ENCODE measurements at regions not wholly inside any gene's neighbourhood (a gene's known extent, or its start where the extent isn't known, plus 50 kb on each side); places are given as distances from the start of the nearest gene placed in this dataset.
"Not testable (repeated sequence)": the region's sequence is repeated elsewhere in the genome, so short reads cannot be mapped to it uniquely, and the experiment has no call there.

DNA sequence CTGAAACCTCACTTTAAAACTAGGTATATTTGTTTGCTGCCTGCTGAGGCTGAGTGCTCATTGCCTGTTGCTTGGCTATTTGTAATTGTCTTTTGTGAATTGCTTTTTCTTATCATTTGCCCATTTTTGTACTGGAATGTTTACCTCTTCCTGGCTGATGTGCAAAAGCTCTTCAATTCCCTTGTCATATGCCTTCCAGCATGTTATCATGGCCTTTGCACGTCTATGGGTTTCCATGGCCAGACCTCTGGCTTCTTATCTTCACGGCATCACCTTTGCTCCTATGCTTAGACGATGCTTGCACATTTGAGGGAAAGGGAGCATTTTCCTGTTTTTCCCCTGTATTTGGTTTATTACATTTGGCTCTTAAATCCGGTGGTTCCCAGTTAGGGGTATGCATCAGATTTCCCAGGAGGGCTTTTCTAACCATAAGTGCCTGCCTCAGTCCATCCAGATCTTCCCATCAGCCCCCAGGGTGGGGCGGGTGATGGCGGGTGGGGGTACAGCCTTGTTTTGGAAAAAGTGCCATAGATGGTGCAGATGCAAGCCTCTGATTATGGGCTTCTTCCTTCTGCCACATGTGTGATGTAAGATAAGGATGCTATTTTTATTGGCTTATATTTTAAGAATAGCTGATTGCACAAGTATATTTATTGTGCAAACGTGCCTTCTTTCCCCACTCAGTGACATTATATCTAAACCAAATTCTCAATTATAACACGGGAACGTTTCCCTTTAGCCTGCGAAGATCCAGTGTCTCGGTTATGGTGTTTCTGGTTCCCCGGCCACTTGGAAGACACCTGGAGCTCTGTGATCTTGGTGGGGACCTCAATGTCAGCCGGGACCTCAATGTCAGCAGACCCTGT, 70.6 kb upstream of the SEPTIN5 start:
- no peak for FAIRE-seq

DNA sequence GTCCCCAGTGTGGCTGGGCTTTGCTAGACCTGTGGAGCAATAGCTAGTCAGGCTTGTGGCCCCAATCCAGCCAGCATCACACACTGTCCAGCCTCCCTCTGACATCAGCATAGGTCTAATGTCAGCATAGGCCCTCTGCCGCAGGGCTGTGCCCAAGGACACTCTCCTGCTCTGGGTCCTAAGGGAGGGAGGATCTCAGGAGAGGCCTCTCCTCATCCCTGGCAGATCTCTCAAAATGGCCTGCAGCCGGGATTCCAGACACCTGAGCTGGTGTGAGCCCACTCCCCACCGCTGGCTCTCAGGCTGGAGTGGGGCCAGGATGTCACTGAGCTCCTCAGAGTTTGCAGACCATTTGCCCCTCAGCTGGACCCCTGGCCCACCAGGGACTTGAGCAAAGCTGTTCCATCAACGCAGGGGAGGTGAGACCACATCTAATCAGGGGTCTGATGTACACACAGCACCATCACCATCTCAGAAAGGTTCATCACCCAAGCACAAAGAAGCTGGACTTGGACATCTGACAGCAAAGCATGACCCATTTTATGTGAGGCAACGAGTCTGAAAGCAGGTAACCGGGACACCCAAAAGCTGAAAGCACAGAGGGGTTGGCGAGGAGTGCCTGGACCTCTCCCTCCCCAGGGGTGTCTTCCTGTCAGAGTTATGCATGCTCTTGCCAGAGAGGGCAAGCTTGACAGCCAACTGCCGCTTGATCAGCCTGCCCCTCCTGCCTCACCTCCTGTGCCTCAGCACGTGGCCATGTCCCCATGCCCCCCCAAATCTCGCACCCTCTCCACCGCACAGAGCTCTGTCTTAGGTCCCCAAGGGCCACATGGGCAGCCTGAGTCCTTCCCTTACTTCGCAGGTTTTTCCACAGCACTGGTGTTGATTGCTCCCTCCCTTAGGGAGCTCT, 69.7 kb upstream of the SEPTIN5 start:
- FAIRE-seq, result no peak

DNA sequence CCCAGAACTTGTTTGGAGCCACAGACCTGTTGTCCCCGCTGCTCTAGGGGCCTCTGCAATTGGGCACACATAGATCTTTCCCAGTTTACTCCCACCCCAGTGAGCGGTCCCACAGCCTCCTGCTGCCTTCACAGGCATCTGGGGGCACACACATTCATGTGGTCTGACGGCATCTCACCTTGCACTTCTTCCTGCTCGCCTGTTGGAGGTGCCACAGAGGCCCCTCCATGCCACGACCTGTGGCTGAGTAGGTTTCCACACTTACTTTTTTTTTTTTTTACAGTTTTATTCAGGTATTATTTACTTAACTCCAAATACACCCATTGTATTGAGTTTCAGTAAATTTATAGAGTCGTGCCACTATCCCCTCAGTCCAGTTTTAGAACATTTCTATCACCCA, 68.9 kb upstream of the SEPTIN5 start:
- no peak for FAIRE-seq

DNA sequence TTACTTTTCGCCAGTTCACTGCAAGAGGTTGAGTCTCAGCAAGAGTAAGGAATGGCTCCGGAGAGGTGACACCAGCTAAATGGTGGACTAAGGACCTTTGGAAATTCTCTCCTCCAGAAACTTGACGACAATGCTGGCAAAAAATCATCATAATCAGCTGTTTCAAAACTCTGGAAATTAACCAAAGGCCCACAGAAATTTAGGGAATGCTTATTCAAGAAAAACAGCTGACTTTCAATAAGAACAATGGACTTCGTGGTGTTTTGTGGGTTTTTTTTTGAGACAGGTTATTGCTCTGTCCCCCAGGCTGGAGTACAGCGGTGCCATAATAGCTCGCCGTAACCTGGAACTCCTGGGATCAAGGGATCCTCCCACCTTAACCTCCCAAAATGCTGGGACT, 68.4 kb upstream of the SEPTIN5 start:
- no peak for FAIRE-seq

DNA sequence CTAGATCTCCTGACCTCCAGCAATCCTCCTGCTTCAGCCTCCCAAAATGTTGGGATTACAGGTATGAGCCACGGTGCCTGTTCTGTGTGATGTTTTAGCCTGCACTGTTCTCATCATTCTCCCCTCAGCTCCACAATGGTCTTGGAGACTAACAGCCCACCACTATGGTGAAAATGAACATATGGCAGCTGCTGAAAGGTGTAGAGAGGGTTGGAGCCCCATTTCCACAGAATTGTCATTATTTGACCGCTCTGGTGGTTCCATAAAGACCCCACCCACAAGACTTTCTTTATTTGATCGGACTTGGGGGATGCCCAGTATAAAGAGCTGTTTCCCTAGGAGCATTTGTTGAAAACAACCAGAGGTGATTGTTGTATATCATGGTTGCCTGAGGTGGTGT, 67.9 kb upstream of the SEPTIN5 start:
- no peak for FAIRE-seq

DNA sequence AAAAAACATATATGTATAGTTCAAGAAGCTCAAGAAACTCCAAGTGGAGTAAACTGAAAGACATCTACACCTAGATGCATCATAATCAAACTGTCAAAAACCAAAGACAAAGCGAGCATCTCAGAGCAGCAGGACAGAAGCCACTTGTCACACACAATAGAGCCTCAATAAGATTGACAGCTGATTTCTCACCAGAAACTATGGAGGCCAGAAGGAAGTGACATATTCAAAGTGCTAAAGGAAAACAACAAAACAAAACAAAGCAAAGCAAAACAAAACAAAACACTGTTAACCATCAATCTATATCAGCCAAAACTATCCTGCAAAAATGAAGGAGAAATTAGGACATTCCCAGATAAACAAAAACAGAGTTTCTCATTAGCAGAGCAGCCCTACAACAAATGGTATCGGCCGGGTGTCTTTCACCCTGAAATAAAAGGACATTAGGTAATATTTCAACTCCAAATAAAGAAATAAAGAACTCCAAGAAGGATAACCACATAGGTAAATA, 65.8 kb upstream of the SEPTIN5 start:
- FAIRE-seq, result no peak

DNA sequence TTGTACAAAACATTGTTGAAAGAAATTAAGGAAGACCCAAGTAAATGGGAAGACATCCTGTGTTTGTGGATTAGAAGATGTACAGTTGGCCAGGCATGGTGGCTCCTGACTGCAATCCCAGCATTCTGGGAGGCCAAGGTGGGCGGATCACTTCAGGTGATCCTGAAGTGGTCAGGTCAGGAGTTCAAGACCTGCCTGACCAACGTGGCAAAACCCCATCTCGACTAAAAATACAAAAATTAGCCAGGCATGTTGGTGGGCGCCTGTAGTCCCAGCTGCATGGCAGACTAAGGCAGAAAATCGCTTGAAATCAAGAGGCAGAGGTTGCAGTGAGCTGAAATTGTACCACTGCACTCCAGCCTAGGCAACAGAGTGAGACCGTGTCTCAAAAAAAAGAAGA, 62.0 kb upstream of the SEPTIN5 start:
- no peak for FAIRE-seq

DNA sequence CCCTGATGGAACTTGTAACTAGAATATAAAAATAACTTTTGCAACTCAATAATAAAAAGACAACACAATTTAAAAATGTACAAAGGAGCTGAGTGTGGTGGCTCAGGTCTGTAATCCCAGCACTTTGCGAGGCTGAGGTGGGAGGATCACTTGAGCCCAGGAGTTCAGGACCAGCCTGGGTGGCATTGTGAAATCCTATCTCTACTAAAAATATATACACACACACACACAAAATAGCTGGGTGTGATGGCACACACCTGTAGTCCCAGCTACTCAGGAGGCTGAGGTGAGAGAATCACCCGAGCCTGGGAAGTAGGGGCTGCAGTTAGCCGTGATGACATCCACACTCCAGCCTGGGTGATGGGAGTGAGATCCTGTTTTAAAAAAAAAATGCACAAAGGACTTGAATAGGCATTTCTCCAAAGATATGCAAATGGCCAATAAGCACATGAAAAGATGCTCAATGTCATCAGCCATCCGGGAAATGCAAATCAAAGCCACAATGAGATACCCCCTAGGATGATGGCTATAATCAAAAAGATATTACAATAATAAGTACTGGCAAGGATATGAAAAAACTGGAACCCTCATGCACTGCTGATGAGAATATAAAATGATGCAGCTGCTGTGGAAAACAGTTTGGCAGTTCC, 59.8 kb upstream of the SEPTIN5 start:
- no peak for FAIRE-seq

DNA sequence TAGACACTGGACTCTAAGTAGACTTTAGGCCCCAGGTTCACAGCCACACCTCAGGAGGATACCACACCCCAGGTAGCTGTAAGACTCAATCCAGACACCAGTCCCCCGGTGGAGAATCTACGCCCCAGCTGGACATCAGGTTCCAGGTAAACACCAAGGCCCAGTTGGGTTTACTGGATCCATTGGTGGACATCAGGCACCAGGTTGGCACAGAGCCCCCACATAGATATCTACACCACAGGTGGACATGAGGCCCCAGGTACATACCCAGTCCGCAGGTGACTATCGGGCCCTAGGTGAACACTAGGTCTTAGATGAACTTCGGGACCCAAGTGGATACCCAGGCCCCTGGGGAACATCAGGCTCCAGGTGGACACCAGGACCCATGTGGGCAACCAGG, 58.9 kb upstream of the SEPTIN5 start:
- no peak for FAIRE-seq

DNA sequence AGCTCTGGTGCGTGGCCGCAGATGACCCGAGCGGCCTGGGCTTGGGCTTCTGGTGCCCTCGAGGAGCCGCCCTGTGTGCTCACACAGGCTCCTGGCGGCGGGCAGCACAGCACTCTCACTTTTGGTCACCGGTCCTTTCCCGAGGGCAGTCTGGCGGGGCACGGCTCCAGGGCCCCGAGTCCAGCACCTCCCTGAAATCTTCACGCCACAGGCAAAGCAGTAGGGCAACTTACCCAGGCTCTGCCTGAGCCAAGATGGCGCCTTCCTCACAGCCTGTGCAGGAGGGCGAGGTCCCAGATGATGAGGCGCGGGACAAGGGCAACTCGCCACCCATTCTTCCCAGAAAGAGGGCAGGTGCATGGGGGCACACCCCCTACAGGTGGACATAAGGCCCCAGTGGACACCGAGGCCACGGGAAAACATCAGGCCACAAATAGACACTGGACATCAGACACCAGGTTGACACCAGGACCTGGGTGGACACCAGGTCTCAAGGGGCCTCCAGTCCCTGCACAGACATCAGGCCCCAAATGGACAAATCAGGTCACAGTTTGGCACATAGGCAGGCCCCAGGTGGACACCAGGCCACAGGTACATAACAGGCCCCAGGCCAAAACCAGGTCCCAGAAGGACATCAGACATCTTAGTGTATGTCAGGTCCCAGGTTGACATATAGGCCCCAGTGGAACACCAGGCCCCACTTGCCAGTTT, 57.6 kb upstream of the SEPTIN5 start:
- no peak for FAIRE-seq

DNA sequence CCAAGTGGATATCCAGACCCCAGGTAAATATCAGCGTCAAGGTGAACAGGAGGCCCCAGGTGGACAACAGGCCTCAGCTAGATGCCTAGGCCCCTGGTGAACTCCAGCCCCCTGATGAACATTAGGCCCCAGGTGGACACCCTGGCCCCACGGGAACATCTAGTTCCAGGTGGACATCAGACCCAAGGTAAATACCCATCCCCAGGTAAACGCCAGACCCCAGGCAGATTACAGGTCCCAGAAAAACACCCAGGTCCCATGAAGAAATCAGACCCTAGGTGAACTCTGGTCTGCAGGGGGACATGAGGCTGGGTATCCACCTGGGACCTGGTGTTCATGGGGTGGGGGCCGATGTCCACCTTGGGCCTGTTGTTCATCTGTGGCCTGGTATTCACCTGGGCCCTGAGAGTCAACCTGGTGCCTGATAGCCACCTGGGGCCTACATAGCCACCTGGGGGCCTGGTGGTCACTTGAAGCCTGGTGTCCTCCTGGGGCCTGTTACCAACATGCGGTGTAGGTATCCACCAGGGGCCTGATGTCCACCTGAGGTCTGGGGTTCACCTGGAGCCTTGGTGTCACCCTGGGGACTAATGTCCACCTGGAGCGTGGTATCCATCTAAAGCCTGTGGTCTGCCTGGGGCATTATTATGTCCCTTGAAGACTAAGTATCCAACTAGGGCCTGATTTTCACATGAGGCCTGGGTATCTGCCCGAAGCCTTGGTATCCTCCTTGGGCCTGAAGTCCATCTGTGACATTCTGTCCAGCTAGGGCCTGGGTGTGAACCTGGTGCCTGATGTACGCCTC, 56.8 kb upstream of the SEPTIN5 start:
- FAIRE-seq, result no peak

DNA sequence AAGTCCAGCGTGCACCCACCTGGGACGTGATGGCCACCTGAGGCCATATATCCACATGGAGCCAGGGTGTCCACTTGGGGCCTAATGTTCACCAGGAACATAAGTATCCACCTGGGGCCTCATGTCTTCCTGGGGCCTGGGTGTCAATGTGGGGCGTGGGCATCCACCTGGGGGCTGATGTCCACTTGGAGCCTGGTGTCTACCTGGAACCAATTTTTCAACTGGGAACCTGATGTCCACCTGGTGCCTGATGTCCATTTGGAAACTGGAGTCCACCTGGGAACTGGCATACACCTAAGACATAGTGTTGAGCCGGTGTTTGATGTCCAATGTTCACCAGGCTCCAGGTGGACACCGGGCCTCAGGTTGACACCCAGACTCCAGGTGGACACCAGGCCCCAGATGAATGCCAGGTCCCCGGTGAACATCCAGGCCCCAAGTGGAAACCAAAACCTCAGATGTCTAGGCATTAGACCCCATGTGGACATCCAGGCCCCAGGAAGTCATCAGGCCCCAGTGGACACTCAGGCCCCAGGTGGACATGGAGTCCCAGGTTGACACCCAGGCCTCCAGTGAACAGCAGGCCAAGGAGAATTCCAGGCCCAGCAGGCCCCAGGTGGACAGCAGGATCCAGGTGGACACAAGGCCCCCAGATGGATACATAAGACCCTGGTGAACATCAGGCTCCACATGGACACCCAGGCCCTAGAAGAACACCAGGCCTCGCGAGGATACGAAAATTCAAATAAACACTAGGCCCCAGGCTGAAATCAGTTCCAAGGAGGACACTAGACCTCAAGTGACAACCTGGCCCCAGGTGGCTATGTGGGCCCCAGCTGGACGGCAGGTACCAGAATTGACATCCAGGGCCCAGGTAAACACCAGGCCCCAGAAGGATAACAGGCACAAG, 56.0 kb upstream of the SEPTIN5 start:
- FAIRE-seq, result no peak

DNA sequence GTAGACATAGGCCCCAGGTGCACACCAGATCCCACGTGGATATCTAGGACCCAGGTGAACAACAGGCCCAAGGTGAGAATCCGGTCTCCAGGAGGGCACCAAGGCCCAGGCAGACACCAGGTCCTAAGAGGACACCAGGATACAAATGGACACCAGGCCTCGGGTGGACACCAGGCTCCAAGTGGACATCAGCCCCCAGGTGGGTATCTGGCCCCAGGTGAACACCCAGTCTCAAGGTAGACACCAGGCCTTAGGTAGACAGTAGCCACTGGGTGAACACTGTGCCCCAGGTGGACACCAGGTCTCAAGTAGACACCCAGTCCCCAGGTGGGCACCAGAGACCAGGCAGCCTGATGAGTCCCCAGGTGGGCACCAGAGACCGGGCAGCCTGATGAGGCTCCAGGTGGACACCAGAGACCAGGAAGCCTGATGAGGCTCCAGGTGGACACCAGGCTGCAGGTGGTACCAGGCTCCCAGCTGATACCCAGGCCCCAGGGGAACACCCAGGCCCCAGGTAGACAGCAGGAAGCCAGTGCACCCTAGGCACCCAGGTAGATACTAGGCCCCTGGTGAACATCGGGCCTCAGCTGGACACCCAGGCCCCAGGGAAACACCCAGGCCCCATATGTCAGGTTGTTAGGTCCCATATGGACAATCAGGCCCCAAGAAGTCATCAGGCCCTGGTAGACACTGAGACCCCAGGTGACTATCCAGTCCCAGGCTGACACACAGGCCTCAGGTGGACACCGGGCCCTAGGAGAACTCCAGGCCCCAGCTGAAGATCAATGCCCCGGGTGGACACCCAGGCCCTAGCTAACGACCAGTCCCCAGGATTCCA, 55.1 kb upstream of the SEPTIN5 start:
- FAIRE-seq, result no peak

DNA sequence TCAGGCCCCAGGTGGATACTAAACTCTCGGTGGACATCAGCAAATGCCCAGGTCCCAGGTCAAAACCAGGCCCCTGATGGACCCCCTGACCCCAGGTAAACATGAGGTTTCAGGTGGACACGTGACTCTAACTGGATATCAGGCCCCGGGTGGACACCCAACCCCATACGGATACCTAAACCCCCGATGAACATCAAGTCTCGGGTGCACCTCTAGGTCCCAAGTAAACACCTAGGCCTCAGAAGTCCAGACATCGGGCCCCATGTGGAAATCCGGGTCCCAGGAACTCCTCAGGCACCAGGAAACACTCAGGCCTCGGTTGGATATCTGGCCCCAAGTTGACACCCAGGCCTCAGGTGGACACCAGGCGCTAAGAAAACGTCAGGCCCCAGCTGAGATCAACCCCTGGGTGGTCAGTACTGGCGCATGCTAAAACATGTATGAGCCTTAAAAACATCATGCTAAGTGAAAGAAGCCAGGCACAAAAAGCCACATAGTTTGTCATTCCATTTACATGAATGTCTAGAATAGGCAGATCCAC, 54.4 kb upstream of the SEPTIN5 start:
- no peak for FAIRE-seq

DNA sequence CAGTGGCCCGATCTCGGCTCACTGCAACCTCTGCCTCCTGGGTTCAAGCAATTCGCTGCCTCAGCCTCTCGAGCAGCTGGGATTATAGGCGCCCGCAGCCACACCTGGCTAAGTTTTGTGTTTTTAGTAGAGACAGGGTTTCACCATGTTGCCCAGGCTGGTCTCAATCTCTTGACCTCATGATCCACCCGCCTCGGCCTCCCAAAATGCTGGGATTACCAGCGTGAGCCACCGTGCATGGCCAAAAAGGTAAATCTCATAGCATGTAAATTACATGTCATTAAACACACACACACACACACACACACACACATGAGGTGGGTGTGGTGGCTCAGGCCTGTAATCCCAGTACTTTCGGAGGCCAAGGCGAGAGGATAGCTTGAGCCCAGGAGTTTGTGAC, 53.7 kb upstream of the SEPTIN5 start:
- FAIRE-seq, result not testable (repeated sequence)

DNA sequence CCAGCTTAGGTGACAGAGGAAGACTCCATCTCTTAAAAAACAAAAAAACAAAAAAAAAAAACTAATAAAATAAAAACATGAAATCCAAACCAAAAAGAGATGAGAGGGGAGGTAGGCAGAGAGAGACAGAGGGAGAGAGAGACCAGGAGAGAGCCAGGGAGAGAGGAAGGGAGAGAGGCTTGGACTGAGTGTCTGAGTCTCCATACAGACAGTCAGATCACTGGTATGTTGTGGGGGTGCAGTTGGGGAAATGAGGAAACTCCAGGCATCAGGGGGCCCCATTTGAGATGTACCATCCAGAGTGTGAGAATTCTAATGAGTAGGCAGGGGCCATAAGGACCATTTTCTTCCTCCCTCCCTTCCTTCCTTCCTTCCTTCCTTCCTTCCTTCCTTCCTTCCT, 53.1 kb upstream of the SEPTIN5 start:
- no peak for FAIRE-seq

DNA sequence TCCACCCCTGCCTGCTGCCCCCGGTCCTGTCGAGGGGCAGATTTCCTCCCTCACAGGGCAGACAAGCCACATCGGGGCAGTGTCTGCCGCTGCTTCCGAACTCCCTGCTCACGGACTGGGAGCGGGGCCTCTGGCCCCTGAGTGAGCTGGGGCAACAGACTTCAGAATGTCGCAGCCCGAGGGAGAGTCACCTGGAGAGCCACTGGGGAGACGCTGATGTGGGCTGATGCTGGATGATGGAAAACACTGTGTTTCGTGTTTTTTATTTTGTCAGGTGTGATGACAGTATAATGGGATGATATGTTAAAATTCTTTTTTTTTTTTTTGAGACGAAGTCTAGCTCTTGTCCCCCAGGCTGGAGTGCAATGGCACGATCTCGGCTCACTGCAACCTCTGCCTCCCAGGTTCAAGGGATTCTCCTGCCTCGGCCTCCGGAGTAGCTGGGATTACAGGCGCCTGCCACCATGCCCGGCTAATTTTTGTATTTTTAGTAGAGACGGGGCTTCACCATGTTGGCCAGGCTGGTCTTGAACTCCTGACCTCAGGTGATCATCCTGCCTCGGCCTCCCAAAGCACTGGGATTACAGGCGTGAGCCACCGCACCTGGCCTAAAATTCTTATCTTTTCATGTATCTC, 52.1 kb upstream of the SEPTIN5 start:
- not testable (repeated sequence) for FAIRE-seq

DNA sequence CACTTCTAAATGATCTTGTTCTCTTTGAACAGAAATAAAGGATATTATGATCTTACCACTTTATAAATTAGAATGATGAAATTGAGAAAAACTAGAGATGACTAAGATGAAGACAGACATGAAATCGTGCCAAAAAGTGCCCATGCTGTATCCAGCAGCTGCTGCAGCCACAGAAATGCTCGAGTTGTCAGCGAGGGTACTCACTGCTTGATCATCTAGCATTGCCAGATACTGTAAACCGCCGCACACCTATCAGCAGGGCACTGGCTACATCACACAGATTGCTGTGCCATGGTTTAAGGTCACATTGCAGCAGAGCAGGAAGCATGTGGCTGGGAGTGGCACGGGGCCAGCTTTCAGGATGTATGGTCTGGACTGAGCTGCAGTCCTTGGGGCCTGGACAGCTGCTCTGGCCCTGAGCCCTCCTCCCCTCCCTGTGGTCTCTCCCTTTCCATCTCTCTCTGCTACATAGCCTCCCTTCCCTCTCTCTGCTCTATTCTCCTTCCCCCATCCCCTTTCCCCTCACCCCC, 51.0 kb upstream of the SEPTIN5 start:
- no peak for FAIRE-seq

All from endometrium (tissue), 2 donors.